NOMO-1 treated with dmso at 0.1 percent for 144 hours (cell line): ENCODE measurements at regions not wholly inside any gene's neighbourhood (a gene's known extent, or its start where the extent isn't known, plus 50 kb on each side); places are given as distances from the start of the nearest gene placed in this dataset.
A peak's percentile ranks its signal among the peaks of the same experiment; 100 is the strongest.
"Not testable (repeated sequence)": the region's sequence is repeated elsewhere in the genome, so short reads cannot be mapped to it uniquely, and the experiment has no call there.

ENCODE experiments used
- DNase-seq: peaks from one replicate; lab custom pipeline; 2025; ENCODE audit not compliant: unreplicated experiment; lab: John Stamatoyannopoulos, UW

- DNase-seq: no peak
Observed at GRCh38 chr5:25764733-25765132, 1120.0 kb upstream of the CDH10 start.

DNA sequence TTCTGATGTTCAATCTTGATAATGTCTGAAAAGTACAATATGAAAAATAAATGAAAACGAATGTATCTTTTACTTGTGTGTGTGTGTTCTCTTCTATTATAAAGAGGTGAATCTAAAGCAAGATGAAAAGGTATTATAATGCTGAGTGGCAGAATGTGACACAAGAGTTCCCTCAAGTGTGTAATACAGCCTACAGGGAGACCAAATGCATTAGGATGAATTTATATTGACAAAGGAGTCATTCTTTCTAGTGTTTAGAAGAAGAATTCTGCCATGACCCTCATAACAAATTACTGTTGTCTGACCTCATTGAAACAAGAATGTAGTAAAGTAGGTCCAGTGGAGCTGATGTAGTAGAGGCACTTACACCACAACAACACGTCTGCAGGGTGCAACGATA is 1119.0 kb upstream of the CDH10 start:
- no peak for DNase-seq

- no peak for DNase-seq
Observed at GRCh38 chr5:25754895-25755294, 1110.1 kb upstream of the CDH10 start.

GRCh38 chr5:25744908-25745307 is 1100.1 kb upstream of the CDH10 start:
- DNase-seq: no peak

GRCh38 chr5:25716680-25717079 is 1071.9 kb upstream of the CDH10 start:
- no peak for DNase-seq

DNA sequence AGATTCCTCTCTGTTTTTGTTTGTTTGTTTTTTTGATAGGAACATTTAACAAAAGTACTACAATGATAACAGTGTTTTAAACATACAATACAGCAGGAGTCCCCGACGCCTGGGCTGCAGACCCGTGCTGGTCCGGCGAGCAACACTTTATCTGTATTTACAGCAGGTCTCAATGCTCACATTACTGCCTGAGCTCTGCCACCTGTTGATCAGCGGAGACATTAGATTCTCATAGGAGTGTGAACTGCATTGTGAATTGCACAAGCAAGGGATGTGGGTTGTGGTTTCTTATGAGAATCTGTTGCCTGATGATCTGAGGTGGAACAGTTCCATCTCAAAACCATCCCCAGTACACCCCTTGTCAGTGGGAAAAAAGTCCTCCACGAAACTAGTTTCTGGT is 1068.5 kb upstream of the CDH10 start:
- DNase-seq: no peak

DNA sequence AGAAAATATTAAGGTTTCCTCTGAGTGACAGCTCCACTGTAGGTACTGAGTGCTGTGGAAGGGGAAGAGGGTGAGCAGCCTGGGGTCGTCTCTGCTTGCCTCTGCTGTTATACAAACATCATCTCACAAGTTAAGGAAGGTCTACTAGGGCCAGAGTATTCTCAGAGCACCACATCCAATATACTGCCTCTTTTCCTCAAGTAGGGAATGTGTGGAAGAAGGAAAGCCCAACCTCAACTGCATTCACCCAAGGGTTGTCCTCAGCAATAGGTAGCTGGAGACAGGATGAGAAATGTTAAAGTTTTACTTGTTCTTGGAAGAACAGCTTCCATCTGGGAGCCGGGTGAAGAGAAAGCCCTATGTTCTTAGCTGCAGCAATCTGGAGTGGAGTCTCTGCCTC is 1062.3 kb upstream of the CDH10 start:
- no peak for DNase-seq

- DNase-seq: no peak
Observed at GRCh38 chr5:25701936-25702335, 1057.2 kb upstream of the CDH10 start.

GRCh38 chr5:25694801-25695200 is 1050.0 kb upstream of the CDH10 start:
- DNase-seq: no peak

GRCh38 chr5:25688156-25688555 is 1043.4 kb upstream of the CDH10 start:
- peak; percentile 61 for DNase-seq

- DNase-seq: no peak
Observed at GRCh38 chr5:25669645-25670401, 1025.0 kb upstream of the CDH10 start.

DNA sequence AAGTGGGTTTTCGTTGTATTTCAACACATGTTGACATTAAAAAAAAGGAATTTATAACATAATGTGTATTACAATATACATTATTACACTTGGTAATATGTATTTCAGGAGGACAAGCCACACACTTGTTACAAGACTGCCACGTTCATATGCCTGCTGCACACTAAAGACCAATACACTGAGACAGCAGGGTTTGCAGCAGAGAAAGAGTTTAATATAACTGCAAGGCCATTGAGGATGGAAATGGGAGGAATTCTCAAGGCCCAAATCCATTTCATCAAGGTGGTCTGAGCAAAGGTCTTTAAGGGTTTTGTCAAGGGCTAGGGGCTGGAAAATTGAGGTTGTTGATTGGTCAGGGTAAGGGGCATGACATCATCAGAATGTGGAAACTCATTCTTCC is 1017.8 kb upstream of the CDH10 start:
- no peak for DNase-seq

DNA sequence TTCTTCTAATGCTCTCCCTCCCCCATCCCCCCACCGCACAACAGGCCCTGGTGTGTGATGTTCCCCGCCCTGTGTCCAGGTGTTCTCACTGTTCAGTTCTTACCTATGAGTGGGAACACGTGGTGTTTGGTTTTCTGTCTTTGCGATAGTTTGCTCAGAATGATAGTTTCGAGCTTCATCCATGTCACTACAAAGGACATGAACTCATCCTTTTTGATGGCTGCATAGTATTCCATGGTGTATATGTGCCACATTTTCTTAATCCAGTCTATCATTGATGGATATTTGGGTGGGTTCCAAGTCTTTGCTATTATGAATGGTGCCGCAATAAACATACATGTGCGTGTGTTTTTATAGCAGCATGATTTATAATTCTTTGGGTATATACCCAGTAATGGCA is 1005.5 kb upstream of the CDH10 start:
- DNase-seq: not testable (repeated sequence)

DNA sequence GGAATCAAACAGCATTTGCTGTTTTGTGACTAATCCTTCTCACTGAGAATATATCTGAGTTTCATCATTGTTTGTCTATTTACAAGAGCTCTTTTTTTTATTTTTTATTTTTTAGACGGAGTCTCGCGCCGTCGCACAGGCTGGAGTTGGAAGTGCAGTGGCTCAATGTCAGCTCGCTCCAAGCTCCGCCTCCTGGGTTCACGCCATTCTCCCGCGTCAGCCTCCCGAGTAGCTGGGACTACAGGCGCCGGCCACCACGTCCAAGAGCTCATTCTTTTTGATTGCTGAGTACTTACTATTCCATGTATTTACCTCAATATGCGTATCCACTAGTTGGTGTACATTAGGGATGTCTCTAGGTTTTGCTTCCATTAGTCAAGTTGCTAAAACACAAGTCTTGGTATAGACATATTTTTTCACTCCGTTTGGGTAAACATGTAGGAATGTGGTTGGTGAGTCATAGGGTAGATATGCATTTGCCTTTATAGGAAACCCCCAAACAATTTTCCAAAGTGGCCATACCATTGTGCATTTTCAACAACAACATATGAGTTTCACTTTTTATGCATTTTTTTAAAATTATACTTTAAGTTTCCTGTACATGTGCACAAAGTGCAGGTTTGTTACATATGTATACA is 1005.0 kb upstream of the CDH10 start:
- DNase-seq: no peak

DNA sequence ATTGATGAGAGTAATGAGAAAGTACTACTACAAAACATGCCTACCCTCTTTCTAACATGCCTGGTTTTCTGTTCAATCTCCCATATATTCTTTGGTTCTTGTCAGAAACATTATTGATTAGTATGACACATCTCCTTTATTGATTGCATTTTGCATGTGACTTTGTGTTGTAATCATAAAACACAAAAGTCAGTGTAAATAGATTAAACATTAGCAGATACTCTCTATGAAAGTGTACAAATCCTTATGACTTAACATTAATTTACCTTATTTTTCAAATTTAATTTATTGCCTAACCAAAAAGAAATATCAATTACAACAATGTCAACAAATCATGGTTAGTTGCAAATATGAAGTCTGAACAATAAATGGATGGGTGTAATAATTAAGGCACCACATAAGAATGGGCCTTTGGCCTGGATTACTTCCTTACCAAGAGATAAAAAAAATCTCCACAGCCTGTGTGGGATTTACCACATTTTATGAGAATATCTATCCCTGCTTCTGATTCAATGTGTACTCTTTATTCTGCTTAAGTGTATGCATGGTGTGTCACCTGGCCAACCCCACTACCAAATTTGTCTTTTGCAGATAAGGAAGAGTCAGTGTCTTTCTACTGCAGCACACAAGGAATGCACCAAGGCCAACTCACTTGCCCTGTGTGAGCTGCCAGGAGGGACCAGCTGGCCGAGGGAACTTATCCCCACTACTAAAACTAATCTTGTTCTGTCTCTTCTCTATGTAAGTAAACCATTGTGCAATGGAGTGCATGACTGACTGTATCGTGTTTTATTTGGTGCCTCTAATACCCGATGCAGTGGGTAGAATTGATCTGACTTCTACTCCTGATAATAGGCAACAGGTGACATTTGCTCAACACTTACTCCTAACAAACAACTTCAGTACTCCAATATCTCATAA is 1001.9 kb upstream of the CDH10 start:
- no peak for DNase-seq

DNA sequence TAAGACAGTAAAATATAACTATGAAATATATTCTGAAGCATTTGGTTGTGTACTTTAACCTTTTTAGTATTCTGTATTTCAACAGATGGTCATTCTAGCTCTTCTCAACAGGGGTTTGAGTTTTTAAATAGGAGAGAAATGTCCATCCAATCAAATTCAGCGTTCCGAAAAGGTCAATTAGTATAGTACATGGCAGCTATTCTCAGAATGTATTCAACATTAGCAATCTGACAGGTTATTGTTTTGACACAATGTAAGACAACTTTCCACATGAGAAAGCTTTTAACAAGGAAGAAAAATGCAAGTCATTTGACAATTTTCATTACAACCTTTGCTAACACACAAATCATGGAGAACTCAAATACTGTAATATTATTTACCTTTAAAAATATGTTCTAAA is 996.3 kb upstream of the CDH10 start:
- DNase-seq: no peak

- DNase-seq: no peak
Observed at GRCh38 chr5:25619273-25619672, 974.5 kb upstream of the CDH10 start.

GRCh38 chr5:25618821-25619220 is 974.0 kb upstream of the CDH10 start:
- DNase-seq: no peak

DNA sequence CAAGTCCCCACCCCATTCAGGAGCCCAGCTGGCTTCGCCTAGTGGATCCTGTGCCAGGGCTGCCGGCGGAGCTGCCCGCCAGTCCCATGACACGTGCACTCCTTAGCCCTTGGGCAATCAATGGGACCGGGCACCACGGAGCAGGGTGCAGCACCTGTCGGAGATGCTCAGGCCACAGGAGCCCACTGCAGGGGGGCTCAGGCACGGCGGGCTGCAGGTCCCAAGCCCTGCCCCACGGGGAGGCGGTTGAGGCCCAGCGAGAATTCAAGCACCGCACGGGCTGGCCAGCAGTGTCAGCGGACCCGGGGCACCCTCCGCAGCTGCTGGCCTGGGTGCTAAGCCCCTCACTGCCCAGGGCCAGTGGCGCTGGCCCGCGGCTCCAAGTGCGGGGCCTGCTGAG is 969.7 kb upstream of the CDH10 start:
- no peak for DNase-seq

DNA sequence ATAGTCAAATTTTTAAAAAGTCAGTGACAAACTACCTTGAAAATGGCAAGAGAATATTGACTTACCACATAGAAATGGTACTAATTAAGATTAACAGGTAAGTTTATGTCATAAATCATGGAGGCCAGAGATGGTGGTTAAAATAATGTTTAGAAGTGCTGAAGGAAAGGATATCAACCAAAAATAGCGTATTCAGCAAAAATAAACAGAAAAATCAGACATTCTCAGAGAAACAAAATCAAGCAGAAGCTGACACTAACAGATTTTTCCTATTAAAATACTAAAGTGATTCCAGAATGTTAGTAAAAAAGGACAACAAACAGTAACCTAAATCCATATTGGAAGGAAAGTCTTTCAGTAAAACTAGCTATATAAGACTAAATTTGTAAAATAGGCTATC is 959.9 kb upstream of the CDH10 start:
- no peak for DNase-seq

- no peak for DNase-seq
Observed at GRCh38 chr5:25579111-25579510, 934.3 kb upstream of the CDH10 start.

GRCh38 chr5:25573691-25574090 is 928.9 kb upstream of the CDH10 start:
- DNase-seq: no peak
